ENCODE measurements at regions not wholly inside any gene's neighbourhood (a gene's known extent, or its start where the extent isn't known, plus 50 kb on each side); places are given as distances from the start of the nearest gene placed in this dataset.
"Not testable (repeated sequence)": the region's sequence is repeated elsewhere in the genome, so short reads cannot be mapped to it uniquely, and the experiment has no call there.

DNA sequence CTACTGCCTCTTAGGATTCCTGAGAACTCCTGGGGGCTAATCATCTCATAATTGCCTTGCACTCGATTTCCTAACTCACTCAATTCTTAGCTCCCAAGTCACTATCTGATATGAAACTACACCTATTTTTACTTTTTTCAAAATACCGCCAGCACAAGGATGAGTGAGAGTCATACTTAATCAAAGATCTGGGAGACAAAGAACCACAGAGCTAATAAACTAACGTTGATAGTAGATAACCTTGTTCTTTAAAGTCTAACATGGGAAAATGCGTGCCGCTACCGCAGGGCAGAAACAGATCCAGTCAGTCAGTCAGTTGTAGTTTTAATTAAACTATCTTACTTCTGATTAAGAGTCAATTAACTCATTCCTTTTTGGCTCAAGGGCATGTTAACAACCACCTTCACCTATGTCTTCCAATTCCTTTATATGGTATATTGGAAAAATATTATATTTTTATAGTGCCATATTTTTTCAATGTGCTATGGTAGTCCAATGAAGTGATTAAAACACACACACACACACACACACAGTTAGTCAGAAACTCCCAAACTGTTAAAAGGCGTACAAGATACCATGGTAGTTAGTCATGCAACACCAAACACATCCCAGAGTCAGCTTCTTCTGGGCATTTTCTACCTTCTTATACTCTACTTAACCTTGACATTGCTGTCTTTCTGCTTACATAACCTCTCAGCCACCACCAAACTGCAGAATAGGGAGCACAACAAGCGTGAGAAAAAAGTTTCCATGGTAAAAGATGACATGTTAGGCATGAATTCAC, 114.0 kb downstream of the KLHL28 start:
- H3K27me3 ChIP-seq (replicated peaks; ENCODE audit: control insufficient read depth, insufficient read depth, low read length), result no peaks in the 10 kb centered on the region
- TF ChIP-seq, protein P1, sequence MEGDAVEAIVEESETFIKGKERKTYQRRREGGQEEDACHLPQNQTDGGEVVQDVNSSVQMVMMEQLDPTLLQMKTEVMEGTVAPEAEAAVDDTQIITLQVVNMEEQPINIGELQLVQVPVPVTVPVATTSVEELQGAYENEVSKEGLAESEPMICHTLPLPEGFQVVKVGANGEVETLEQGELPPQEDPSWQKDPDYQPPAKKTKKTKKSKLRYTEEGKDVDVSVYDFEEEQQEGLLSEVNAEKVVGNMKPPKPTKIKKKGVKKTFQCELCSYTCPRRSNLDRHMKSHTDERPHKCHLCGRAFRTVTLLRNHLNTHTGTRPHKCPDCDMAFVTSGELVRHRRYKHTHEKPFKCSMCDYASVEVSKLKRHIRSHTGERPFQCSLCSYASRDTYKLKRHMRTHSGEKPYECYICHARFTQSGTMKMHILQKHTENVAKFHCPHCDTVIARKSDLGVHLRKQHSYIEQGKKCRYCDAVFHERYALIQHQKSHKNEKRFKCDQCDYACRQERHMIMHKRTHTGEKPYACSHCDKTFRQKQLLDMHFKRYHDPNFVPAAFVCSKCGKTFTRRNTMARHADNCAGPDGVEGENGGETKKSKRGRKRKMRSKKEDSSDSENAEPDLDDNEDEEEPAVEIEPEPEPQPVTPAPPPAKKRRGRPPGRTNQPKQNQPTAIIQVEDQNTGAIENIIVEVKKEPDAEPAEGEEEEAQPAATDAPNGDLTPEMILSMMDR (IDR thresholded peaks at IDR 0.05; ENCODE audit: insufficient read depth, low read length, poor library complexity, severe bottlenecking), result no peak
- H3K36me3 ChIP-seq (ENCODE audit: control insufficient read depth, insufficient read depth, low read length), result no peaks in the 10 kb centered on the region
- H3K4me3 ChIP-seq (replicated peaks; ENCODE audit: low read depth, low read length), result no peak overlapping the region
- DNase-seq (ENCODE audit: extremely low read depth, insufficient read length), result no peak

DNA sequence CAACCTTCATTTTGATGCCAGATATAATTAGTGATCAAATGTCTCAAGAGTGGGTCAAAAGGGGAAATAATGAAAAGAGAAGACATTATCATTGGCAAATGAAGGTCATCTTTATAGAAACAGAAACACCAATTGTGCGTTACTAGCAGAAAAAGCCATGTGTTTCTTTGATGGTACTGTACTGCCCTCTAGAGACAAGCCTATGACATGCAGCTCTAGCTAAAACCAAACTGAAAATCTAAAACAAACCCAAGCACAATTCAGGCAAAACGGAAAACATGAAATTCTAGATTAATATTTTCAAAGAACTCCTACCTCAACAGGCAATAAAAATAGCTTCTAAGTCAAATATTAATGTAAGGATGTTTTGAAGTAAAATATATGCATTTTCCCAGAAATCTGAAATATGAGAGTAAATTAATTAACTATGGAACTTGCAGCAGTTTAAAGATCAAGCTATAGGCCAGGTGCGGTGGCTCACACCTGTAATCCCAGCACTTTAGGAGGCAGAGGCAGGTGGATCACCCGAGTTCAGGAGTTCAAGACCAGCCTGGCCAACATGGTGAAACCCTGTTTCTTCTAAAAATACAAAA, 115.4 kb downstream of the KLHL28 start:
- H3K27me3 ChIP-seq (replicated peaks; ENCODE audit: control insufficient read depth, insufficient read depth, low read length), result no peaks in the 10 kb centered on the region
- H3K4me3 ChIP-seq (replicated peaks; ENCODE audit: low read depth, low read length), result no peak overlapping the region
- H3K36me3 ChIP-seq (ENCODE audit: control insufficient read depth, insufficient read depth, low read length), result no peaks in the 10 kb centered on the region
- no peak for DNase-seq (ENCODE audit: extremely low read depth, insufficient read length)
- TF ChIP-seq, protein P1 (IDR thresholded peaks at IDR 0.05; ENCODE audit: insufficient read depth, low read length, poor library complexity, severe bottlenecking), result peak; percentile 86

DNA sequence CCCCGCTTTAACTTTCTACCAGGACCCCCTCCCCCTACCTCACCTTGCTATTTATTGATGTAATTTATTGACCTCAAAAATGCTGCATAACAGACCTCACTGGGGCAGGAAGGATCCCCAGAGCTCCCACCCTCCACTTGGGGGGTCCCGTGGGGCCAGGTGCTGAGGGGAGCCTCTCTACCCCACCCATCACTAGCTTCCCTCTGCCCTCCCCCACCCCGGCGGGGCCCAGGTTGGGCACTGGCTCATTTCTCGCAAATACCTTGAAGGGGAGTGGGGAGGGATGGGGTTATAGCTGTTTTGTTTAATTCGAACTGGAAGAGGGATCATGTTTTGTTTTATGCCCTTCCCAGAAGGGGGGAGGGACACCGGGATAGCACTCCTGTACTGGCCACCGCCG, 125.8 kb downstream of the KLHL28 start:
- DNase-seq (ENCODE audit: extremely low read depth, insufficient read length); H3K27me3 ChIP-seq (replicated peaks; ENCODE audit: control insufficient read depth, insufficient read depth, low read length); H3K4me3 ChIP-seq (replicated peaks; ENCODE audit: low read depth, low read length); H3K36me3 ChIP-seq (ENCODE audit: control insufficient read depth, insufficient read depth, low read length): not testable (repeated sequence)

DNA sequence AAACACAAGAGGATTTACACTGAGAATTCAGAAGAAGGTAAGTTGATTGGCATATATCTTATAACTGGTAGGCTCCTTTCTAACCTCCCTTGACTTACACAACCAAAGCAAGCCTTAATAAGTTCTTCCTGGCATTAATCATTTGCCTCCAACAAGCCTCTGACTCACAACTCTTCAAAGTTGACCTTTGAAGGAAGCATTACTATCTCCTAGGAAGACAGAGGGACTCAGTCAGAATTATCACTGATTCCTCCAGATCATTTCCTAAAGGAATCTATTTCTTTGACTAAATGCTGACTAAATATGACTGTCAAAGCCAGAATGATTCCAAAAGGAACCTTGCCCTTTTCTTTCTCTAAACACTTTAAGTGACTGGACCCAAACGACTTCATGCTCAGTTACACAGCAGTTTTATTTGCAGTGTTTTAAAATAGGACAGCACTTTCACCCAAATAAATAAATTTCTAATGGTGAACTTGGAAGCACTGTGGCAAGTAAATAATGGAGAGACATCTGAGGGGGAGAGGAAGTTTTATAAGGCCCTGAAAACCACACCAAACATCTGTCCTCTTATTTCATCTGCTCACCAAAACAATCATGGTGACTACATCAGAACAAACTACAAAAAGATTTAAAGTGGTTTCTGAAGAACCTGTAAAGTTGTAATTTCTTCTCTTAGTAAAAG, 128.2 kb downstream of the KLHL28 start:
- H3K4me3 ChIP-seq (replicated peaks; ENCODE audit: low read depth, low read length), result no peak overlapping the region
- TF ChIP-seq, protein P1 (IDR thresholded peaks at IDR 0.05; ENCODE audit: insufficient read depth, low read length, poor library complexity, severe bottlenecking), result no peak
- H3K27me3 ChIP-seq (replicated peaks; ENCODE audit: control insufficient read depth, insufficient read depth, low read length), result no peaks in the 10 kb centered on the region
- no peaks in the 10 kb centered on the region for H3K36me3 ChIP-seq (ENCODE audit: control insufficient read depth, insufficient read depth, low read length)
- DNase-seq (ENCODE audit: extremely low read depth, insufficient read length), result no peak

DNA sequence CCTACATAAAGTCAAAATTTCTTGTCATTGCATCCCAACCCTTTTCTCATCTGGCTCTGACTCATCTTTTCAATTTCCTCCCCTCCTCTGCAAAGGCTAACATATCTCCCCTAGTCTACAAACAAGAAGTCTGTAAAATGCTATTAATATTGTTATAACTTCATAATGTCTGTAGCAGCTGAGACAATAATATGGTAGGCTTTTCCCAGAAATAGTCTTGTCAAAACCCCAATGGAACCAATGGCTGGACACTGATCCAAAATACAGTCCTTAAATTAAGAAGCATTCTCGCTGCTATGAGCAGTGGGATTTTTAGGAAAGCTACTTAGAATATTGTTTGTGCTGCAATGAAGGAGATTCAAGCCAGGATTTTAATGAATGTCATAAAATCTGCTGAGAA, 131.4 kb downstream of the KLHL28 start:
- TF ChIP-seq, protein P1 (IDR thresholded peaks at IDR 0.05; ENCODE audit: insufficient read depth, low read length, poor library complexity, severe bottlenecking), result no peak
- H3K4me3 ChIP-seq (replicated peaks; ENCODE audit: low read depth, low read length), result no peak overlapping the region
- no peaks in the 10 kb centered on the region for H3K27me3 ChIP-seq (replicated peaks; ENCODE audit: control insufficient read depth, insufficient read depth, low read length)
- DNase-seq (ENCODE audit: extremely low read depth, insufficient read length), result no peak
- H3K36me3 ChIP-seq (ENCODE audit: control insufficient read depth, insufficient read depth, low read length), result no peaks in the 10 kb centered on the region

DNA sequence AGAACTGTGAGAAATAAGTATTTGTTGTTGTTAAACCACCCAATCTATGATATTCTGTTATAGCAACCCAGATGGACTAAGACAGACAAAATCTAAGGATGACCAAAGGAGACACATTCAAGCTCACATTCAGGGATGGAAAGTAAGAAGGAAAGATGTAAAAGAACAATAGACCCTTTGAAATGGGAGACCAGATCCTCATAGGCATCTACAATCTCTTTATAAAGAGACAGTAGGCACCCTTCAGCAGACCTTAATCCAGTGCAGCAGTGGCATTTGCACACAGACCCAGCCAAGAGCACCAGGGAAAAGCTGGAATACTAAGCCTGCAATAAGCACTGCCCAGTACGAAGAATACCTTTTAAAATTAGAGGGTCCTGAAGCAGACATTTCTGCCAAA, 132.7 kb downstream of the KLHL28 start:
- TF ChIP-seq, protein P1 (IDR thresholded peaks at IDR 0.05; ENCODE audit: insufficient read depth, low read length, poor library complexity, severe bottlenecking), result no peak
- H3K27me3 ChIP-seq (replicated peaks; ENCODE audit: control insufficient read depth, insufficient read depth, low read length), result no peaks in the 10 kb centered on the region
- no peak for DNase-seq (ENCODE audit: extremely low read depth, insufficient read length)
- no peak overlapping the region for H3K4me3 ChIP-seq (replicated peaks; ENCODE audit: low read depth, low read length)
- no peaks in the 10 kb centered on the region for H3K36me3 ChIP-seq (ENCODE audit: control insufficient read depth, insufficient read depth, low read length)
